C4-2B (cell line): ENCODE measurements at regions not wholly inside any gene's neighbourhood (a gene's known extent, or its start where the extent isn't known, plus 50 kb on each side); places are given as distances from the start of the nearest gene placed in this dataset.

ENCODE experiments used
- CTCF ChIP-seq: fragments of 450-650 bp; conservative IDR thresholded peaks from 2 replicates; pipeline ENCODE4 v1.5.1; 2017; ENCODE audit warnings: mild to moderate bottlenecking
- ZFX ChIP-seq: fragments of 450-650 bp; IDR thresholded peaks from 2 replicates; pipeline ENCODE4 v1.6.1; 2017

GRCh38 chr6:14361956-14362587 is 244.5 kb downstream of the CD83 start:
- TF ChIP-seq CTCF (no peak), ZFX (no peak)
